ENCODE measurements at regions not wholly inside any gene's neighbourhood (a gene's known extent, or its start where the extent isn't known, plus 50 kb on each side); places are given as distances from the start of the nearest gene placed in this dataset.
"Not testable (repeated sequence)": the region's sequence is repeated elsewhere in the genome, so short reads cannot be mapped to it uniquely, and the experiment has no call there.

DNA sequence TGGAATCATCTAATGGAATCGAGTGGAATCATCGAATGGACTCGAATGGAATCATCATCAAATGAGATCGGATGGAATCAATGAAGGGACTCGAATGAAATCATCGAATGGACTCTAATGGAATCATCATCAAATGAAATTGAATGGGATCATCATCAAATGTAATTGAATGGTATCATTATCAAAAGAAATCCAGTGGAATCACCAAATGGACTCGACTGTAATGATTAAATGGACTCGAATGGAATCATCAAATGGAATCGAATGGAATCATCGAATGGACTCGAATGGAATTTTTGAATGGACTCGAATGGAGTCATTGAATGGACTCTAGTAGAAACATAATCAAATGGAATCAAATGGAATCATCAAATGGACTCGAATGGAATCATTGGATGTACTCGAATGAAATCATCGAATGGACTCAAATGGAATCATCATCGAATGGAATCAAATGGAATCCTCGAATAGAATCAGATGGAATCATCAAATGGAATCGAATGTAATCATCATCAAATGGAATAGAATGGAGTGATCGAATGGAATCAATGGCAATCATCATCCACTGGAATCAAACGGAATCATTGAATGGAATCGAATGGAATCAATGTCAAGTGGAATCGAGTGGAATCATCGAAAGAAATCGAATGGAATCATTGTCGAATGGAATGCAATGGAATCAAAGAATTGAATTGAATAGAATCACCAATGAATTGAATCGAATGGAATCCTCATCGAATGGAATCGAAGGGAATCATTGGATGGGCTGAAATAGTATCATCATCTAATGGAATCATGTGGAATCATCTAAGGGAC is 234.2 kb downstream of the SHCBP1 start:
- H3K36me3 ChIP-seq; intact Hi-C loops (cut with DNase I; ENCODE audit: low total_unique reads); H3K27me3 ChIP-seq (replicated peaks in 1 of 7); H3K4me1 ChIP-seq; H3K27ac ChIP-seq; DNase-seq: not testable (repeated sequence)
- Histone ChIP-seq H3K4me3 (peak overlapping the region in 1 of 8 donors; percentile 0), H3K9me3 (peaks cover 0 to 27% (median 21%) of the 10 kb centered on the region in 8 donors)
- WGBS, 5 donors = 71 to 77% (median 74%) methylated on average over 28 of the region's 28 CpGs

DNA sequence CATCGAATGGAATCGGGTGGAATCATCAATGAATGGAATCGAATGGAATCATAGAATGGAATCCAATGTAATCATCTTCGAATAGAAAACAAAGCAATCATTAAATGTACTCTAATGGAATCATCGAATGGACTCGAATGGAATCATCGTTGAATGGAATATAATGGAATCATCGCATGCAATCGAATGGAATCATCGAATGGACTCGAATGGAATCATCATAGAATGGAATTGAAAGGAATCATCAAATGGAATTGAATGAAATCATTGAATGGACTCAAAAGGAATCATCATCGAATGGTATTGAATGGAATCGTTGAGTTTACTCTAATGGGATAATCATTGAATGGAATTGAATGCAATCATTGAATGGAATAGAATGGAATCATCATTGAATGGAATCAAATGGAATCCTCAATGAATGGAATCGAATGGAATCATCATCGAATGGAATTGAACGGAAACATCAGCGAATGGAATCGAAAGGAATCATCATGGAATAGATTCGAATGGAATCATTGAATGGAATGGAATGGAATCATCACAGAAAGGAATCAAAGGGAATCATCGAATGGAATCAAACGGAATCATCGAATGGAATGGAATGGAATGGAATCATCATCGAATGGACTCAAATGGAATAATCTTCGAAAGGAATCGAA is 234.9 kb downstream of the SHCBP1 start:
- H3K4me3 ChIP-seq; H3K27ac ChIP-seq; H3K4me1 ChIP-seq; DNase-seq; intact Hi-C loops (cut with DNase I; ENCODE audit: low total_unique reads); H3K36me3 ChIP-seq; H3K27me3 ChIP-seq (replicated peaks in 1 of 7): not testable (repeated sequence)
- 69 to 80% (median 76%) methylated on average over 23 to 25 of the region's 25 CpGs for WGBS, 5 donors
- peaks cover 0 to 35% (median 26%) of the 10 kb centered on the region in 8 donors for H3K9me3 ChIP-seq

DNA sequence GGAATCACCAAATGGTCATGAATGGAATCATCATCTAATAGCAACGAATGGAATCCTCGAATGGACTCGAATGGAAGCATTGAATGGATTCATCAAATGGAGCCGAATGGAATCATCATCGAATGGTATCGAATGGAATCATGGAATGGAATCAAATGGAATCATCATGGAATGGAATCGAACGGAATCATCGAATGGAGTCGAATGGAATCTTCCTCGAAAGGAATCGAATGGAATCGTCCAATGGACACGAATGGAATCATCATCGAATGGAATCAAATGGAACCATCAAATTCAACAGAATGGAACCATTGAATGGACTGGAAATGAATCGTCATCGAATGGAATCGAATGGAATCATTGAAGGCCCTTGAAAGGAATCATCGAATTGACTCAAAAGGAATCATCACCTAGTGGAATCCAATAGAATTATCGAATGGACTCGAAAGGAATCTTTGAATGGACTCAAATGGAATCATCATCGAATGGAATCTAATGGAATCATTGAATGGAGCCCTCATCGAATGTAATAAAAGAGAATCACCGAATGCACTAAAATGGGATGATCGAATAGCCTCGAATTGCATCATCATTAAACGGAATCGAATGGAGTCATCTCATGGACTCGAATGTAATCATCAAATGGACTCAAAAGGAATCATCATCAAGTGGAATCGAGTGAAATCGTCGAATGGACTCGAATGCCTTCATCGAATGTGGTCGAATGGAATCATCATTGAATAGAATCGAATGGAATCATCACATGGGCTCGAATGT is 236.7 kb downstream of the SHCBP1 start:
- intact Hi-C loops (cut with DNase I; ENCODE audit: low total_unique reads); H3K27ac ChIP-seq; H3K27me3 ChIP-seq (replicated peaks in 1 of 7); H3K4me1 ChIP-seq; H3K36me3 ChIP-seq; DNase-seq; H3K4me3 ChIP-seq: not testable (repeated sequence)
- 69 to 76% (median 75%) methylated on average over 37 of the region's 37 CpGs for WGBS, 5 donors
- peaks cover 0 to 31% (median 23%) of the 10 kb centered on the region in 8 donors for H3K9me3 ChIP-seq

DNA sequence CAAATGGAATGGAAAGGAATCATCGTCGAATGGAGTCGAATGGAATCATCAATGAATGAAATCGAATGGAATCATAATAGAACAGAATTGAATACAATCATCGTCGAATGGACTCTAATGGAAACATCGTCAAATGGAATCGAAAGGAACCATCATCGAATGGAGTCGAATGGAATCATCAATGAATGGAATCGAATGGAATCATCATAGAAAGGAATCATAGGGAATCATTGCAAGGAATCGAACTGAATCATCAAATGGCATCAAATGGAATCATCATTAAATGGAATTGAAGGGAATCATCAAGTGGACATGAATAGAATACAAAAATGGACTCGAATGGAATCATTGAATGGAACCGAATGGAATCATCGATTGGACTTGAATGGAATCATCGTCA is 237.6 kb downstream of the SHCBP1 start:
- H3K4me1 ChIP-seq; intact Hi-C loops (cut with DNase I; ENCODE audit: low total_unique reads); H3K36me3 ChIP-seq; H3K4me3 ChIP-seq; H3K27ac ChIP-seq; DNase-seq; H3K27me3 ChIP-seq (replicated peaks in 1 of 7): not testable (repeated sequence)
- H3K9me3 ChIP-seq = peaks cover 0 to 29% (median 22%) of the 10 kb centered on the region in 8 donors
- whole genome bisulfite sequencing, 5 donors = 73 to 83% (median 78%) methylated on average over 15 to 16 of the region's 16 CpGs

DNA sequence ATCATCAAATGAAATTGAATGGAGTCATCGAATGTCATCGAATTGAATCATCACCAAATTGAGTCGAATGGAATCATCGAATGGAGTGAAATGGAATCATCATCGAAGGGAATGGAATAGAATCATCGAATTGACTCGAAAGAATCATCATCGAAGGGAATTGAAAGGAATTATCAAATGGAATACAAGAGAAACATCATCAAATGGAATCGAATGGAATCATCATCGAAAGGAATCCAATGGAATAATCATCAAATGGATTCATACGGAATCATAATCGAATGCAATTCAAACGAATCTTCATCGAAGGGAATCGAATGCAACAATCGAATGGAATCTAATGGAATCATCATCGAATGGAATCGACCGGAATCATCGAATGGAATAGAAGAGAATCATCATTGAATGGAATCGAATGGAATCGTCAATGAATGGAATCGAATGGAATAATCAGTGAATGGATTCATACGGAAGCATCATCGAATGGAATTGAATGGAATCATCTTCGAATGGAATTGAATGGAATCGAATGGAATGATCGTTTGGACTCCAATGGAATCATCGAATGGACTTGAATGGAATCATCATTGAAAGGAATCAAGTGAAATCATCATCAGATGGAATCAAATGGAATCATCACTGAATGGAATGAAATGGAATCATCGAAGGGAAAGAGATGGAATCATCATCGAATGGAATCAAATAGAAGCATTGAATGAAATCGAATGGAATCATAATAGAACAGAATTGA is 238.2 kb downstream of the SHCBP1 start:
- H3K4me3 ChIP-seq; H3K27ac ChIP-seq; intact Hi-C loops (cut with DNase I; ENCODE audit: low total_unique reads); H3K36me3 ChIP-seq; DNase-seq; H3K4me1 ChIP-seq; H3K27me3 ChIP-seq (replicated peaks in 1 of 7): not testable (repeated sequence)
- WGBS, 5 donors = 78 to 86% (median 82%) methylated on average over 32 of the region's 32 CpGs
- H3K9me3 ChIP-seq = peaks cover 0 to 29% (median 22%) of the 10 kb centered on the region in 8 donors

DNA sequence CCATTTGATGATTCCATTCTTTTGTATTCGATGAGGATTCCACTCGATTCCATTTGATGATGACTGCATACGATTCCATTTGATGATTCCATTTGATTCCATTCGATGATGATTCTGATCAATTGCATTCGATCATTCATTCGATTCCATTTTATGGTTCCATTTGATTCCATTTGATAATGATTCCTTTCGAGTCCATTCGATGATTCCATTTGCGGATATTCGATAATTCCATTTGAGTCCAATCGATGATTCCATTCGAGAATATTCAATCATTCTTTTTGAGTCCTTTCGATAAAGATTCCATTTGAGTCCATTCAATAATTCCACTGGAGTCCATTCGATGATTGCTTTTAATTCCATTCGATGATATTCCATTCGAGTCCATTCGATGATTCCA is 239.1 kb downstream of the SHCBP1 start:
- H3K27ac ChIP-seq; DNase-seq; H3K36me3 ChIP-seq; H3K4me3 ChIP-seq; H3K27me3 ChIP-seq (replicated peaks in 1 of 7); H3K4me1 ChIP-seq; intact Hi-C loops (cut with DNase I; ENCODE audit: low total_unique reads): not testable (repeated sequence)
- 85 to 91% (median 88%) methylated on average over 17 of the region's 17 CpGs for WGBS, 5 donors
- peaks cover 0 to 24% (median 18%) of the 10 kb centered on the region in 8 donors for H3K9me3 ChIP-seq

DNA sequence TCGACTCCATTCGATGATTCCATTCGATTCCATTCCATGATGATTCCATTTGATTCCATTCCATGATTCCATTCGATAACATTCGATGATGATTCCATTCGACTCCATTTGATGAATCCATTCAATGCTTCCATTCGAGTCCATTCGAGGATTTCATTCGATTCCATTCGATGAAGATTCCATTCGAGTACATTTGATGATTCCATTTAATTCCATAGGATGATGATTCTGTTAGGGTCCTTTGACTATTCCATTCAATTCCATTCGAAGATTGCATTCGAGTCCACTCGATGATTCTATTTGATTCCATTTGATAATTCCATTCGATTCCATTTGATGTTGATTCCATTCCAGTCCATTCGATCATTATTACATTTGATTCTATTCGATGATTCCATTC is 239.8 kb downstream of the SHCBP1 start:
- H3K36me3 ChIP-seq; intact Hi-C loops (cut with DNase I; ENCODE audit: low total_unique reads); H3K27me3 ChIP-seq (replicated peaks in 1 of 7); H3K4me3 ChIP-seq; DNase-seq; H3K4me1 ChIP-seq; H3K27ac ChIP-seq: not testable (repeated sequence)
- WGBS, 5 donors = 81 to 85% (median 85%) methylated on average over 17 of the region's 17 CpGs
- peaks cover 0 to 24% (median 18%) of the 10 kb centered on the region in 8 donors for H3K9me3 ChIP-seq
